PC-9 (cell line): ENCODE measurements at regions not wholly inside any gene's neighbourhood (a gene's known extent, or its start where the extent isn't known, plus 50 kb on each side); places are given as distances from the start of the nearest gene placed in this dataset.

Experiments
- BruUV-seq: library from RNA; stranded (reverse); fragments of 400-500 nt; replicated peaks from 2 replicates; lab custom pipeline; 2021; lab: Mats Ljungman, UMichigan
- CTCF ChIA-PET: fragments of 300-600 bp; sonication (Branson Sonifier 250); formaldehyde crosslinking; loops from one replicate; lab custom pipeline; 2022; ENCODE audit warnings: antibody characterized with exemption; lab: Charles Lee
- POLR2A ChIA-PET: fragments of 300-600 bp; sonication (Branson Sonifier 250); formaldehyde crosslinking; loops from one replicate; lab custom pipeline; 2022; ENCODE audit warnings: antibody characterized with exemption; ENCODE audit not compliant: unreplicated experiment; lab: Charles Lee
- DNase-seq, 2 experiments: peaks; one replicate each; pipeline versions ENCODE4 v3.0.0 to v3.0.0-alpha.2; 2015 to 2022; ENCODE audit warnings: mixed read lengths in 1 of 2
- H2AFZ ChIP-seq: fragments of 200-600 bp; sonication (generic); 2 replicates; pipeline ENCODE4 v1.8.1; 2017; ENCODE audit warnings: antibody characterized with exemption
- H3F3A ChIP-seq: fragments of 200-600 bp; sonication (generic); 2 replicates; pipeline ENCODE4 v1.8.1; 2017; ENCODE audit warnings: antibody characterized with exemption, mild to moderate bottlenecking, low read depth; ENCODE audit not compliant: insufficient read depth
- H3K27ac ChIP-seq: fragments of 200-600 bp; sonication (generic); 2 replicates; pipeline ENCODE4 v1.6.1; 2016; ENCODE audit warnings: mixed run types
- H3K27me3 ChIP-seq: fragments of 200-600 bp; sonication (generic); 2 replicates; pipeline ENCODE4 v1.6.1; 2016; ENCODE audit warnings: low read depth, mixed run types; ENCODE audit not compliant: insufficient read depth
- H3K36me3 ChIP-seq: fragments of 200-600 bp; sonication (generic); 2 replicates; pipeline ENCODE4 v1.6.1; 2016; ENCODE audit warnings: low read depth, mixed run types
- H3K4me1 ChIP-seq: fragments of 200-600 bp; sonication (generic); replicated peaks from 2 replicates; pipeline ENCODE4 v1.6.1; 2016; ENCODE audit warnings: mixed run types; ENCODE audit not compliant: insufficient read depth
- H3K4me2 ChIP-seq: fragments of 200-600 bp; sonication (generic); 2 replicates; pipeline ENCODE4 v1.6.1; 2017; ENCODE audit warnings: mixed run types
- H3K4me3 ChIP-seq: fragments of 200-600 bp; sonication (generic); 2 replicates; pipeline ENCODE4 v1.6.1; 2016; ENCODE audit warnings: mixed run types
- H3K79me2 ChIP-seq: fragments of 200-600 bp; sonication (generic); 2 replicates; pipeline ENCODE4 v1.6.1; 2017; ENCODE audit warnings: low read depth, mixed run types
- H3K9me2 ChIP-seq: fragments of 200-600 bp; sonication (generic); 2 replicates; pipeline ENCODE4 v1.8.1; 2017; ENCODE audit warnings: mild to moderate bottlenecking; ENCODE audit not compliant: insufficient read depth
- H3K9me3 ChIP-seq: fragments of 200-600 bp; sonication (generic); 2 replicates; pipeline ENCODE4 v1.8.1; 2016; ENCODE audit warnings: low read depth; ENCODE audit not compliant: insufficient read depth
- H4K20me1 ChIP-seq: fragments of 200-600 bp; sonication (generic); 2 replicates; pipeline ENCODE4 v1.8.1; 2017; ENCODE audit not compliant: insufficient read depth
- CTCF ChIP-seq: fragments of 200-600 bp; sonication (generic); conservative IDR thresholded peaks from 2 replicates; pipeline ENCODE4 v1.6.1; 2017; ENCODE audit warnings: mixed run types, antibody characterized with exemption, mild to moderate bottlenecking, moderate library complexity
- EZH2 ChIP-seq: fragments of 200-600 bp; sonication (generic); IDR thresholded peaks from 2 replicates; pipeline ENCODE4 v1.8.0; 2017; ENCODE audit warnings: antibody characterized with exemption, low read depth
- intact Hi-C: fragments of 100-400 bp; cut with micrococcal nuclease; formaldehyde crosslinking; loops from one replicate; pipeline ENCODE4 v1.10.0; 2022; ENCODE audit not compliant: unreplicated experiment

GRCh38 chr2:226227341-226227740, 572.3 kb downstream of the IRS1 start:
- Histone ChIP-seq H4K20me1 (no peaks in the 10 kb centered on the region), H3K27ac (no peak overlapping the region), H2AFZ (no peak overlapping the region), H3K9me3 (no peaks in the 10 kb centered on the region), H3K27me3 (no peaks in the 10 kb centered on the region), H3K4me3 (no peak overlapping the region), H3K36me3 (no peaks in the 10 kb centered on the region), H3K4me1 (no peaks in the 10 kb centered on the region), H3K9me2 (no peaks in the 10 kb centered on the region), H3K4me2 (no peak overlapping the region), H3F3A (no peaks in the 10 kb centered on the region), H3K79me2 (no peaks in the 10 kb centered on the region)
- no peak for TF ChIP-seq EZH2
- DNase-seq, result no peak
- intact Hi-C loops, result no loop called here
- ChIA-PET CTCF (no interaction called here), POLR2A (no interaction called here)
- BruUV-seq, result no TSS peak

- Histone ChIP-seq H3K9me3 (no peaks in the 10 kb centered on the region), H3K79me2 (no peaks in the 10 kb centered on the region), H2AFZ (no peak overlapping the region), H3K9me2 (no peaks in the 10 kb centered on the region), H3K27ac (no peak overlapping the region), H3K4me3 (no peak overlapping the region), H3F3A (no peaks in the 10 kb centered on the region), H4K20me1 (no peaks in the 10 kb centered on the region), H3K36me3 (no peaks in the 10 kb centered on the region), H3K4me2 (no peak overlapping the region), H3K27me3 (no peaks in the 10 kb centered on the region), H3K4me1 (no peaks in the 10 kb centered on the region)
- CTCF ChIA-PET, result no interaction called here
- no peak for TF ChIP-seq EZH2
- no peak for TF ChIP-seq CTCF
- intact Hi-C loops, result no loop called here
- no TSS peak for BruUV-seq
- no peak for DNase-seq
- POLR2A ChIA-PET, result no interaction called here
These were observed 575.9 kb downstream of the IRS1 start for GRCh38 chr2:226223704-226224103.

GRCh38 chr2:226220511-226220910, 579.1 kb downstream of the IRS1 start:
- no peak for DNase-seq
- Histone ChIP-seq H3F3A (no peaks in the 10 kb centered on the region), H4K20me1 (no peaks in the 10 kb centered on the region), H3K27ac (no peak overlapping the region), H3K4me1 (no peaks in the 10 kb centered on the region), H3K9me3 (no peaks in the 10 kb centered on the region; the same call in 1 of the 2 replicates), H2AFZ (no peak overlapping the region), H3K9me2 (no peaks in the 10 kb centered on the region), H3K79me2 (no peaks in the 10 kb centered on the region), H3K36me3 (no peaks in the 10 kb centered on the region), H3K27me3 (no peaks in the 10 kb centered on the region), H3K4me3 (no peak overlapping the region), H3K4me2 (no peak overlapping the region)
- ChIA-PET CTCF (no interaction called here), POLR2A (no interaction called here)
- no TSS peak for BruUV-seq
- no peak for TF ChIP-seq EZH2
- TF ChIP-seq CTCF, result no peak
- intact Hi-C loops, result no loop called here

- no peaks in the 10 kb centered on the region for H3K27me3 ChIP-seq
- no peak overlapping the region for H2AFZ ChIP-seq
- no peaks in the 10 kb centered on the region for H4K20me1 ChIP-seq
- DNase-seq, result no peak
- H3K79me2 ChIP-seq, result no peaks in the 10 kb centered on the region
- H3K36me3 ChIP-seq, result no peaks in the 10 kb centered on the region
- TF ChIP-seq CTCF, result no peak
- no peak for TF ChIP-seq EZH2
- no peaks in the 10 kb centered on the region for H3K4me1 ChIP-seq
- CTCF ChIA-PET, result no interaction called here
- no peaks in the 10 kb centered on the region for H3F3A ChIP-seq
- POLR2A ChIA-PET, result no interaction called here
- BruUV-seq, result no TSS peak
- H3K9me3 ChIP-seq, result no peaks in the 10 kb centered on the region; the same call in 1 of the 2 replicates
- H3K27ac ChIP-seq, result no peak overlapping the region
- H3K9me2 ChIP-seq, result no peaks in the 10 kb centered on the region
- intact Hi-C loops, result loop anchor here (10.0 kb wide), 2 partner anchors 258 to 578 kb away; partner anchors contain the start of gene IRS1
- H3K4me2 ChIP-seq, result no peak overlapping the region
- no peak overlapping the region for H3K4me3 ChIP-seq
These were observed 582.4 kb downstream of the IRS1 start for GRCh38 chr2:226217191-226217590.
